T-cell (primary cell): ENCODE measurements at regions not wholly inside any gene's neighbourhood (a gene's known extent, or its start where the extent isn't known, plus 50 kb on each side); places are given as distances from the start of the nearest gene placed in this dataset.

ENCODE experiments used
- ATAC-seq, 4 experiments: fragments of 200-7000 bp in 3 of 4; fragments of 150-1000 bp in 1 of 4; cut with Tn5 transposase; replicated peaks in 1 of 4; 1 replicate in 3 of 4; 2 replicates in 1 of 4; pipeline ENCODE4 v1.10.0; 2021; ENCODE audit warnings: moderate library complexity in 3 of 4, mild to moderate bottlenecking in 2 of 4, moderate number of reproducible peaks in 1 of 4
- CTCF ChIA-PET, 2 donors: fragments of 300-600 bp; sonication (Branson Sonifier 250); formaldehyde crosslinking; loops; one replicate each; lab custom pipeline; 2022; ENCODE audit warnings: antibody characterized with exemption in 2 of 2; lab: Charles Lee
- POLR2A ChIA-PET, 2 donors: fragments of 300-600 bp; sonication (Branson Sonifier 250); formaldehyde crosslinking; loops; one replicate each; lab custom pipeline; 2022; ENCODE audit warnings: antibody characterized with exemption in 2 of 2; lab: Charles Lee
- DNase-seq, 35 experiments: peaks; one replicate each; pipeline versions ENCODE4 v3.0.0 to v3.0.0-alpha.2; 2013 to 2023
- H3K27ac ChIP-seq: one replicate; pipeline ENCODE4 v1.5.1; 2013; ENCODE audit warnings: low read length
- H3K27me3 ChIP-seq, 2 experiments: replicated peaks in 1 of 2; 1 replicate in 1 of 2; 2 replicates in 1 of 2; pipeline versions ENCODE4 v1.6.1 to v1.7.0; 2013; ENCODE audit warnings: low read length in 1 of 2, mixed read lengths in 1 of 2; ENCODE audit not compliant: control insufficient read depth in 2 of 2, insufficient read depth in 2 of 2; ENCODE audit errors: extremely low read depth in 1 of 2
- H3K36me3 ChIP-seq, 2 donors: 1 replicate in 1 of 2; 2 replicates in 1 of 2; pipeline versions ENCODE4 v1.6.1 to v1.7.0; 2013; ENCODE audit warnings: low read length in 1 of 2; ENCODE audit not compliant: control insufficient read depth in 2 of 2, insufficient read depth in 1 of 2; ENCODE audit errors: extremely low read depth in 1 of 2
- H3K4me1 ChIP-seq, 2 experiments: 1 replicate in 1 of 2; 2 replicates in 1 of 2; pipeline versions ENCODE4 v1.6.1 to v1.7.0; 2013; ENCODE audit warnings: low read length in 2 of 2, mixed read lengths in 1 of 2; ENCODE audit not compliant: insufficient read depth in 2 of 2, control insufficient read depth in 1 of 2; ENCODE audit errors: extremely low read depth in 1 of 2
- H3K4me3 ChIP-seq, 2 donors: 1 replicate in 1 of 2; 2 replicates in 1 of 2; pipeline versions ENCODE4 v1.5.1 to v1.7.0; 2013; ENCODE audit warnings: mild to moderate bottlenecking in 2 of 2, low read length in 1 of 2, moderate library complexity in 1 of 2; ENCODE audit not compliant: control insufficient read depth in 1 of 2; ENCODE audit errors: extremely low read depth in 1 of 2
- H3K9me3 ChIP-seq: 2 replicates; pipeline ENCODE4 v1.7.0; 2013
- H3K27ac Mint-ChIP-seq, 2 donors: one replicate each; pipeline ENCODE4 v1.8.0; 2020 to 2021; ENCODE audit warnings: mild to moderate bottlenecking in 2 of 2, mixed read lengths in 2 of 2
- H3K27me3 Mint-ChIP-seq, 2 donors: one replicate each; pipeline ENCODE4 v1.8.0; 2021 to 2022; ENCODE audit warnings: mixed read lengths in 2 of 2
- H3K36me3 Mint-ChIP-seq: one replicate; pipeline ENCODE4 v1.8.0; 2021; ENCODE audit warnings: mixed read lengths
- H3K4me1 Mint-ChIP-seq, 3 donors: one replicate each; pipeline ENCODE4 v1.8.0; 2020 to 2022; ENCODE audit warnings: mixed read lengths in 3 of 3, mild to moderate bottlenecking in 1 of 3
- H3K4me3 Mint-ChIP-seq, 3 donors: one replicate each; pipeline ENCODE4 v1.8.0; 2020 to 2022; ENCODE audit warnings: mild to moderate bottlenecking in 3 of 3, mixed read lengths in 3 of 3, moderate library complexity in 3 of 3
- H3K9me3 Mint-ChIP-seq, 3 donors: one replicate each; pipeline ENCODE4 v1.8.0; 2020 to 2022; ENCODE audit warnings: mixed read lengths in 3 of 3
- WGBS: methylation state at CpG from one replicate; pipeline ENCODE4 v1.1.5; 2013; ENCODE audit warnings: missing lambda C conversion rate; ENCODE audit not compliant: insufficient coverage; 5-methylcytosine and 5-hydroxymethylcytosine counted together

GRCh38 chr2:15738225-15738546, 146.5 kb downstream of the DDX1 start:
- ChIA-PET POLR2A (no interaction called here), CTCF (interaction anchor here in 1 of 2 donors (0.6 kb wide), 1 partner anchor 1155 kb away, joined by 3 read pairs; no protein-coding TSS in a partner anchor)
- H3K36me3 ChIP-seq, result no peaks in the 10 kb centered on the region
- peaks cover 0 to 3% of the 10 kb centered on the region in 2 experiments for H3K27me3 ChIP-seq
- H3K4me1 ChIP-seq, result no peaks in the 10 kb centered on the region
- H3K36me3 Mint-ChIP-seq, result no peaks in the 10 kb centered on the region
- H3K27ac ChIP-seq, result no peak overlapping the region
- no peaks in the 10 kb centered on the region for H3K9me3 ChIP-seq
- H3K4me3 ChIP-seq, result no peak overlapping the region
- no peak overlapping the region for H3K4me3 Mint-ChIP-seq
- ATAC-seq (no peak), DNase-seq (no peak)
- no CpG with 5 or more reads among the region's 7 CpGs for WGBS
- H3K4me1 Mint-ChIP-seq, result no peaks in the 10 kb centered on the region
- H3K27me3 Mint-ChIP-seq, result peaks cover 1 to 8% of the 10 kb centered on the region in 2 donors
- H3K27ac Mint-ChIP-seq, result no peak overlapping the region
- peaks cover 0 to 7% (median 2%) of the 10 kb centered on the region in 3 donors for H3K9me3 Mint-ChIP-seq

GRCh38 chr2:15738943-15739342, 147.3 kb downstream of the DDX1 start:
- H3K4me3 Mint-ChIP-seq, result no peak overlapping the region
- peaks cover 2 to 10% of the 10 kb centered on the region in 2 donors for H3K27me3 Mint-ChIP-seq
- H3K4me3 ChIP-seq, result no peak overlapping the region
- no peaks in the 10 kb centered on the region for H3K36me3 ChIP-seq
- H3K27me3 ChIP-seq, result peaks cover 0 to 3% of the 10 kb centered on the region in 2 experiments
- no peak overlapping the region for H3K27ac ChIP-seq
- ATAC-seq, result no peak
- H3K27ac Mint-ChIP-seq, result no peak overlapping the region
- peaks cover 0 to 7% (median 2%) of the 10 kb centered on the region in 3 donors for H3K9me3 Mint-ChIP-seq
- no peaks in the 10 kb centered on the region for H3K36me3 Mint-ChIP-seq
- no peak for DNase-seq
- POLR2A ChIA-PET, result no interaction called here
- no peaks in the 10 kb centered on the region for H3K9me3 ChIP-seq
- no peaks in the 10 kb centered on the region for H3K4me1 Mint-ChIP-seq
- no CpG with 5 or more reads among the region's 5 CpGs for WGBS
- H3K4me1 ChIP-seq, result no peaks in the 10 kb centered on the region
- CTCF ChIA-PET, result interaction anchor here in 1 of 2 donors (0.6 kb wide), 1 partner anchor 1156 kb away, joined by 3 read pairs; no protein-coding TSS in a partner anchor

GRCh38 chr2:15744820-15745219, 153.2 kb downstream of the DDX1 start:
- Mint-ChIP-seq H3K36me3 (no peaks in the 10 kb centered on the region), H3K27me3 (peaks cover 6 to 9% of the 10 kb centered on the region in 2 donors), H3K4me3 (no peak overlapping the region), H3K27ac (no peak overlapping the region), H3K4me1 (no peaks in the 10 kb centered on the region), H3K9me3 (peaks cover 0 to 7% (median 2%) of the 10 kb centered on the region in 3 donors)
- Histone ChIP-seq H3K36me3 (no peaks in the 10 kb centered on the region), H3K4me3 (no peak overlapping the region), H3K4me1 (no peaks in the 10 kb centered on the region), H3K27ac (no peak overlapping the region), H3K9me3 (no peaks in the 10 kb centered on the region), H3K27me3 (peaks cover 0 to 14% of the 10 kb centered on the region in 2 experiments)
- no peak for ATAC-seq
- no peak for DNase-seq
- WGBS, result 81% methylated on average over 4 of the region's 5 CpGs
- POLR2A ChIA-PET, result no interaction called here
- CTCF ChIA-PET, result no interaction called here

GRCh38 chr2:15745350-15745749, 153.7 kb downstream of the DDX1 start:
- no peaks in the 10 kb centered on the region for H3K36me3 ChIP-seq
- Mint-ChIP-seq H3K27me3 (peaks cover 6 to 9% of the 10 kb centered on the region in 2 donors), H3K36me3 (no peaks in the 10 kb centered on the region), H3K27ac (no peak overlapping the region), H3K4me3 (no peak overlapping the region), H3K4me1 (no peaks in the 10 kb centered on the region), H3K9me3 (peaks cover 0 to 7% (median 2%) of the 10 kb centered on the region in 3 donors)
- peaks cover 0 to 14% of the 10 kb centered on the region in 2 experiments for H3K27me3 ChIP-seq
- POLR2A ChIA-PET, result no interaction called here
- DNase-seq (no peak), ATAC-seq (no peak)
- no CpG with 5 or more reads among the region's 3 CpGs for WGBS
- no peaks in the 10 kb centered on the region for H3K4me1 ChIP-seq
- no peak overlapping the region for H3K27ac ChIP-seq
- H3K9me3 ChIP-seq, result no peaks in the 10 kb centered on the region
- CTCF ChIA-PET, result no interaction called here
- no peak overlapping the region for H3K4me3 ChIP-seq

- peaks cover 0 to 7% (median 2%) of the 10 kb centered on the region in 3 donors for H3K9me3 Mint-ChIP-seq
- H3K36me3 Mint-ChIP-seq, result no peaks in the 10 kb centered on the region
- POLR2A ChIA-PET, result no interaction called here
- ATAC-seq (no peak), DNase-seq (no peak)
- peaks cover 6 to 9% of the 10 kb centered on the region in 2 donors for H3K27me3 Mint-ChIP-seq
- no peak overlapping the region for H3K4me3 Mint-ChIP-seq
- Histone ChIP-seq H3K9me3 (no peaks in the 10 kb centered on the region), H3K4me1 (no peaks in the 10 kb centered on the region), H3K27me3 (peaks cover 0 to 17% of the 10 kb centered on the region in 2 experiments), H3K27ac (no peak overlapping the region), H3K36me3 (no peaks in the 10 kb centered on the region), H3K4me3 (no peak overlapping the region)
- WGBS, result 44% methylated on average over 3 of the region's 6 CpGs
- CTCF ChIA-PET, result no interaction called here
- H3K27ac Mint-ChIP-seq, result no peak overlapping the region
- no peaks in the 10 kb centered on the region for H3K4me1 Mint-ChIP-seq
Measured at GRCh38 chr2:15745907-15746702, 154.4 kb downstream of the DDX1 start.

- no peak for DNase-seq
Measured at GRCh38 chr2:15746703-15747550, 155.3 kb downstream of the DDX1 start.

More at GRCh38 chr2:15746703-15747550, 155.3 kb downstream of the DDX1 start:
- 72% methylated on average over 3 of the region's 6 CpGs for WGBS
- Mint-ChIP-seq H3K36me3 (no peaks in the 10 kb centered on the region), H3K4me3 (no peak overlapping the region), H3K27me3 (peaks cover 6 to 9% of the 10 kb centered on the region in 2 donors), H3K27ac (no peak overlapping the region), H3K4me1 (no peaks in the 10 kb centered on the region), H3K9me3 (peaks cover 0 to 4% (median 0%) of the 10 kb centered on the region in 3 donors)
- H3K4me3 ChIP-seq, result no peak overlapping the region
- no peak for ATAC-seq
- no peaks in the 10 kb centered on the region for H3K36me3 ChIP-seq
- peaks cover 0 to 17% of the 10 kb centered on the region in 2 experiments for H3K27me3 ChIP-seq
- no peaks in the 10 kb centered on the region for H3K9me3 ChIP-seq
- ChIA-PET CTCF (no interaction called here), POLR2A (no interaction called here)
- H3K4me1 ChIP-seq, result no peaks in the 10 kb centered on the region
- H3K27ac ChIP-seq, result no peak overlapping the region
